Chondrocyte (in vitro differentiated cells): ENCODE measurements at regions not wholly inside any gene's neighbourhood (a gene's known extent, or its start where the extent isn't known, plus 50 kb on each side); places are given as distances from the start of the nearest gene placed in this dataset.
"Not testable (repeated sequence)": the region's sequence is repeated elsewhere in the genome, so short reads cannot be mapped to it uniquely, and the experiment has no call there.

Source experiments
- DNase-seq: peaks from one replicate; pipeline ENCODE4 v3.0.0; 2021; ENCODE audit warnings: mixed read lengths, low spot score
- H3K27ac Mint-ChIP-seq: one replicate; pipeline ENCODE4 v1.8.0; 2021; ENCODE audit warnings: mild to moderate bottlenecking, moderate library complexity, mixed read lengths; ENCODE audit not compliant: unreplicated experiment
- H3K27me3 Mint-ChIP-seq: 2 replicates; pipeline ENCODE4 v1.8.0; 2021; ENCODE audit warnings: low read depth, mixed read lengths
- H3K36me3 Mint-ChIP-seq: 2 replicates; pipeline ENCODE4 v1.8.0; 2021; ENCODE audit warnings: low read depth, mixed read lengths
- H3K4me1 Mint-ChIP-seq: 2 replicates; pipeline ENCODE4 v1.8.0; 2021; ENCODE audit warnings: low read depth, mild to moderate bottlenecking, mixed read lengths
- H3K4me3 Mint-ChIP-seq: one replicate; pipeline ENCODE4 v1.8.0; 2021; ENCODE audit warnings: mild to moderate bottlenecking, moderate library complexity, mixed read lengths; ENCODE audit not compliant: unreplicated experiment
- H3K9me3 Mint-ChIP-seq: 2 replicates; pipeline ENCODE4 v1.8.0; 2021; ENCODE audit warnings: low read depth, mixed read lengths
- CTCF ChIP-seq: fragments of 200-600 bp; sonication (generic); IDR thresholded peaks from 2 replicates; pipeline ENCODE4 v1.5.0; 2021; ENCODE audit warnings: antibody characterized with exemption, mild to moderate bottlenecking, moderate library complexity

GRCh38 chr11:81245791-81246190 lies 1487.9 kb downstream of the FAM181B start:
- no peaks in the 10 kb centered on the region for H3K4me1 Mint-ChIP-seq
- TF ChIP-seq CTCF, result no peak
- no peaks in the 10 kb centered on the region for H3K36me3 Mint-ChIP-seq
- no peak overlapping the region for H3K27ac Mint-ChIP-seq
- H3K9me3 Mint-ChIP-seq, result no peaks in the 10 kb centered on the region
- no peak overlapping the region for H3K4me3 Mint-ChIP-seq
- no peak for DNase-seq
- H3K27me3 Mint-ChIP-seq, result peaks cover 9% of the 10 kb centered on the region

- H3K27ac Mint-ChIP-seq, result no peak overlapping the region
- DNase-seq, result no peak
- TF ChIP-seq CTCF, result no peak
- no peak overlapping the region for H3K4me3 Mint-ChIP-seq
- no peaks in the 10 kb centered on the region for H3K4me1 Mint-ChIP-seq
- no peaks in the 10 kb centered on the region for H3K9me3 Mint-ChIP-seq
- H3K27me3 Mint-ChIP-seq, result peaks cover 10% of the 10 kb centered on the region
- no peaks in the 10 kb centered on the region for H3K36me3 Mint-ChIP-seq
These were observed 1491.9 kb downstream of the FAM181B start for GRCh38 chr11:81241672-81242275.

GRCh38 chr11:81237139-81237538 lies 1496.5 kb downstream of the FAM181B start:
- H3K27me3 Mint-ChIP-seq, result peaks cover 6% of the 10 kb centered on the region
- no peaks in the 10 kb centered on the region for H3K36me3 Mint-ChIP-seq
- no peak overlapping the region for H3K27ac Mint-ChIP-seq
- no peaks in the 10 kb centered on the region for H3K4me1 Mint-ChIP-seq
- H3K9me3 Mint-ChIP-seq, result no peaks in the 10 kb centered on the region
- no peak overlapping the region for H3K4me3 Mint-ChIP-seq
- DNase-seq, result no peak
- peak; percentile 74 for TF ChIP-seq CTCF

- not testable (repeated sequence) for DNase-seq, H3K4me3 Mint-ChIP-seq, H3K27ac Mint-ChIP-seq, H3K36me3 Mint-ChIP-seq, H3K4me1 Mint-ChIP-seq, H3K27me3 Mint-ChIP-seq, H3K9me3 Mint-ChIP-seq
These were observed 1506.3 kb downstream of the FAM181B start for GRCh38 chr11:81227409-81227808.

- no peaks in the 10 kb centered on the region for H3K27me3 Mint-ChIP-seq
- no peak for DNase-seq
- no peak overlapping the region for H3K4me3 Mint-ChIP-seq
- H3K9me3 Mint-ChIP-seq, result no peaks in the 10 kb centered on the region
- H3K4me1 Mint-ChIP-seq, result no peaks in the 10 kb centered on the region
- H3K27ac Mint-ChIP-seq, result no peak overlapping the region
- no peaks in the 10 kb centered on the region for H3K36me3 Mint-ChIP-seq
- TF ChIP-seq CTCF, result no peak
These were observed 1509.3 kb downstream of the FAM181B start for GRCh38 chr11:81224396-81224795.

- Mint-ChIP-seq H3K27ac (no peak overlapping the region), H3K4me3 (no peak overlapping the region), H3K9me3 (no peaks in the 10 kb centered on the region), H3K36me3 (no peaks in the 10 kb centered on the region), H3K4me1 (no peaks in the 10 kb centered on the region), H3K27me3 (no peaks in the 10 kb centered on the region)
- no peak for TF ChIP-seq CTCF
- DNase-seq, result no peak
These were observed 1511.2 kb downstream of the FAM181B start for GRCh38 chr11:81222491-81222890.
